Erythroblast (primary cell): ENCODE measurements at regions not wholly inside any gene's neighbourhood (a gene's known extent, or its start where the extent isn't known, plus 50 kb on each side); places are given as distances from the start of the nearest gene placed in this dataset.

Experiments used
- GATA1 ChIP-seq: IDR thresholded peaks from 2 replicates; pipeline ENCODE4 v1.6.1; 2011; ENCODE audit warnings: low read depth, mild to moderate bottlenecking, control low read depth, low read length, moderate library complexity
- POLR2A ChIP-seq: IDR thresholded peaks from 2 replicates; pipeline ENCODE4 v1.6.1; 2011; ENCODE audit warnings: mild to moderate bottlenecking, low read length

DNA sequence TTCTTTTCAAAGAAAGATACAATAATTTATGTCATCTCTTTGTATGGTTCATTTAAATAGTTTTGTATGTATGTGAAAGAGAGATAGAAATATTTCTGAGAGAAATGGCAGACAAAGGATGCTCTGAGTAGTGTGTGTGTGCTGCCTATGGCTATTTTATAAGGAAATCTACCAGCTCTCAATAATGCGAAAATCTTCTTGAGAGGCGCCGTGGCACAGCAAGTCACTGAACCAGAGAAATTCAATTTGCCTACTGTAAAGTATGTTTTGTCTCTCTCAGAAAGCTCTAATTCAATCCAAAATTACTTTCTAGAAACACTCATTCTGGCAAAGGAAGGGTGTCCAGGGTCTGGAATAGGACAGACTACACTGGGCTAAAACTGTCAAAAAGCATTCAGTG lies 1981.1 kb downstream of the EFNA5 start:
- TF ChIP-seq POLR2A, result no peak
- TF ChIP-seq GATA1, result no peak
